PC-3 (cell line): ENCODE measurements at regions not wholly inside any gene's neighbourhood (a gene's known extent, or its start where the extent isn't known, plus 50 kb on each side); places are given as distances from the start of the nearest gene placed in this dataset.

Experiments
- ATAC-seq: fragments of 200-7000 bp; cut with Tn5 transposase; 2 replicates; pipeline ENCODE4 v1.9.1; 2020; ENCODE audit warnings: mild to moderate bottlenecking, moderate library complexity
- BruUV-seq: library from RNA; stranded (reverse); fragments of 400-500 nt; replicated peaks from 2 replicates; lab custom pipeline; 2021; lab: Mats Ljungman, UMichigan
- CTCF ChIA-PET: fragments of 300-600 bp; sonication (Branson Sonifier 250); formaldehyde crosslinking; loops from one replicate; lab custom pipeline; 2022; ENCODE audit warnings: antibody characterized with exemption; lab: Charles Lee
- POLR2A ChIA-PET: fragments of 300-600 bp; sonication (Branson Sonifier 250); formaldehyde crosslinking; loops from one replicate; lab custom pipeline; 2022; ENCODE audit warnings: antibody characterized with exemption; ENCODE audit not compliant: unreplicated experiment; lab: Charles Lee
- DNase-seq: peaks from one replicate; pipeline ENCODE4 v3.0.0-alpha.2; 2015
- H2AFZ ChIP-seq: fragments of 300-600 bp; sonication (generic); 2 replicates; pipeline ENCODE4 v1.6.0; 2016; ENCODE audit warnings: antibody characterized with exemption, low read length
- H3F3A ChIP-seq: fragments of 300-600 bp; sonication (generic); one replicate; pipeline ENCODE4 v1.6.0; 2017; ENCODE audit warnings: antibody characterized with exemption, low read length, control low read depth, mild to moderate bottlenecking; ENCODE audit not compliant: unreplicated experiment
- H3K27ac ChIP-seq: fragments of 300-600 bp; sonication (generic); 2 replicates; pipeline ENCODE4 v1.5.1; 2016; ENCODE audit warnings: mild to moderate bottlenecking, low read length
- H3K27me3 ChIP-seq: fragments of 300-600 bp; sonication (generic); 2 replicates; pipeline ENCODE4 v1.6.1; 2016; ENCODE audit warnings: low read length, mixed read lengths
- H3K36me3 ChIP-seq: fragments of 300-600 bp; sonication (generic); 2 replicates; pipeline ENCODE4 v1.6.1; 2016; ENCODE audit warnings: low read depth, mixed run types, low read length, mixed read lengths
- H3K4me1 ChIP-seq: fragments of 300-600 bp; sonication (generic); 2 replicates; pipeline ENCODE4 v1.5.1; 2016; ENCODE audit warnings: low read length; ENCODE audit not compliant: insufficient read depth
- H3K4me2 ChIP-seq: fragments of 300-600 bp; sonication (generic); 2 replicates; pipeline ENCODE4 v1.6.0; 2016; ENCODE audit warnings: low read length
- H3K4me3 ChIP-seq: fragments of 300-600 bp; sonication (generic); 2 replicates; pipeline ENCODE4 v1.5.1; 2016; ENCODE audit warnings: mild to moderate bottlenecking, low read length, mixed read lengths
- H3K79me2 ChIP-seq: fragments of 300-600 bp; sonication (generic); 2 replicates; pipeline ENCODE4 v1.6.1; 2017; ENCODE audit warnings: low read length, mixed read lengths
- H3K9ac ChIP-seq: fragments of 300-600 bp; sonication (generic); 2 replicates; pipeline ENCODE4 v1.6.0; 2016; ENCODE audit warnings: mild to moderate bottlenecking, low read length
- H3K9me2 ChIP-seq: fragments of 300-600 bp; sonication (generic); replicated peaks from 2 replicates; pipeline ENCODE4 v1.6.1; 2016; ENCODE audit warnings: mixed run types, low read length, mixed read lengths
- H3K9me3 ChIP-seq: fragments of 300-600 bp; sonication (generic); 2 replicates; pipeline ENCODE4 v1.6.1; 2016; ENCODE audit warnings: low read length, mixed read lengths
- H4K20me1 ChIP-seq: fragments of 300-600 bp; sonication (generic); 2 replicates; pipeline ENCODE4 v1.6.1; 2016; ENCODE audit warnings: low read length, mixed read lengths
- CTCF ChIP-seq: fragments of 300-600 bp; sonication (generic); conservative IDR thresholded peaks from 2 replicates; pipeline ENCODE4 v1.5.1; 2017; ENCODE audit warnings: antibody characterized with exemption, low read depth, mild to moderate bottlenecking, low read length
- EZH2 ChIP-seq: fragments of 300-600 bp; sonication (generic); IDR thresholded peaks from one replicate; pipeline ENCODE4 v1.6.1; 2017; ENCODE audit warnings: antibody characterized with exemption, mild to moderate bottlenecking, low read length; ENCODE audit not compliant: unreplicated experiment
- EZH2phosphoT487 ChIP-seq: fragments of 300-600 bp; sonication (generic); IDR thresholded peaks from 2 replicates; pipeline ENCODE4 v1.6.1; 2018; ENCODE audit warnings: mild to moderate bottlenecking, antibody characterized with exemption, low read length, borderline replicate concordance
- intact Hi-C: fragments of 100-400 bp; cut with micrococcal nuclease; formaldehyde crosslinking; loops from 2 replicates; pipeline ENCODE4 v1.9.0; 2023

- intact Hi-C loops: no loop called here
- BruUV-seq: no TSS peak
- no peaks in the 10 kb centered on the region for H4K20me1 ChIP-seq
- no peaks in the 10 kb centered on the region for H3K27me3 ChIP-seq
- ATAC-seq (no peak), DNase-seq (no peak)
- H3K36me3 ChIP-seq: no peaks in the 10 kb centered on the region
- no peaks in the 10 kb centered on the region for H3K9me3 ChIP-seq
- H3F3A ChIP-seq: no peaks in the 10 kb centered on the region
- no peak overlapping the region for H3K4me2 ChIP-seq
- no peaks in the 10 kb centered on the region for H3K4me1 ChIP-seq
- no peak for TF ChIP-seq EZH2
- H3K9me2 ChIP-seq: no peaks in the 10 kb centered on the region
- H3K4me3 ChIP-seq: no peak overlapping the region
- ChIA-PET POLR2A (no interaction called here), CTCF (no interaction called here)
- H3K27ac ChIP-seq: no peak overlapping the region
- H3K9ac ChIP-seq: no peak overlapping the region
- no peak overlapping the region for H2AFZ ChIP-seq
- no peaks in the 10 kb centered on the region for H3K79me2 ChIP-seq
Observed at GRCh38 chr5:116652196-116652729, 77.6 kb upstream of the SEMA6A start.

- ChIA-PET POLR2A (no interaction called here), CTCF (no interaction called here)
- Histone ChIP-seq H2AFZ (no peak overlapping the region), H3K9ac (no peak overlapping the region), H3K4me1 (no peaks in the 10 kb centered on the region), H4K20me1 (no peaks in the 10 kb centered on the region), H3K4me2 (no peak overlapping the region), H3K36me3 (no peaks in the 10 kb centered on the region), H3F3A (no peaks in the 10 kb centered on the region), H3K27ac (no peak overlapping the region), H3K9me2 (no peaks in the 10 kb centered on the region), H3K9me3 (no peaks in the 10 kb centered on the region), H3K27me3 (no peaks in the 10 kb centered on the region), H3K79me2 (no peaks in the 10 kb centered on the region), H3K4me3 (no peak overlapping the region)
- no peak for TF ChIP-seq EZH2phosphoT487
- no peak for TF ChIP-seq CTCF
- no peak for TF ChIP-seq EZH2
- intact Hi-C loops: no loop called here
- ATAC-seq: no peak
- DNase-seq: no peak
- BruUV-seq: no TSS peak
Observed at GRCh38 chr5:116651653-116652052, 77.0 kb upstream of the SEMA6A start.

- Histone ChIP-seq H3K36me3 (no peaks in the 10 kb centered on the region), H4K20me1 (no peaks in the 10 kb centered on the region), H3K9ac (no peak overlapping the region), H3K4me2 (no peak overlapping the region), H3K27ac (no peak overlapping the region), H2AFZ (no peak overlapping the region), H3K27me3 (no peaks in the 10 kb centered on the region), H3K4me1 (no peaks in the 10 kb centered on the region), H3F3A (no peaks in the 10 kb centered on the region), H3K9me2 (no peaks in the 10 kb centered on the region), H3K79me2 (no peaks in the 10 kb centered on the region), H3K4me3 (no peak overlapping the region), H3K9me3 (no peaks in the 10 kb centered on the region)
- DNase-seq: no peak
- no peak for ATAC-seq
- intact Hi-C loops: no loop called here
- BruUV-seq: no TSS peak
- ChIA-PET CTCF (no interaction called here), POLR2A (no interaction called here)
- TF ChIP-seq EZH2 (no peak), CTCF (no peak), EZH2phosphoT487 (no peak)
Observed at GRCh38 chr5:116650964-116651363, 76.3 kb upstream of the SEMA6A start.
